GM21360 (cell line): ENCODE measurements at regions not wholly inside any gene's neighbourhood (a gene's known extent, or its start where the extent isn't known, plus 50 kb on each side); places are given as distances from the start of the nearest gene placed in this dataset.

Source experiments
- ATAC-seq: cut with Tn5 transposase; IDR thresholded peaks from one replicate; pipeline ENCODE4 v1.9.1; 2021; ENCODE audit warnings: mild to moderate bottlenecking, moderate library complexity; ENCODE audit not compliant: unreplicated experiment

GRCh38 chr6:37105148-37106050 lies 64.6 kb upstream of the PIM1 start:
- ATAC-seq, result no peak

- ATAC-seq, result no peak
These were observed 63.9 kb upstream of the PIM1 start for GRCh38 chr6:37106051-37106363.

DNA sequence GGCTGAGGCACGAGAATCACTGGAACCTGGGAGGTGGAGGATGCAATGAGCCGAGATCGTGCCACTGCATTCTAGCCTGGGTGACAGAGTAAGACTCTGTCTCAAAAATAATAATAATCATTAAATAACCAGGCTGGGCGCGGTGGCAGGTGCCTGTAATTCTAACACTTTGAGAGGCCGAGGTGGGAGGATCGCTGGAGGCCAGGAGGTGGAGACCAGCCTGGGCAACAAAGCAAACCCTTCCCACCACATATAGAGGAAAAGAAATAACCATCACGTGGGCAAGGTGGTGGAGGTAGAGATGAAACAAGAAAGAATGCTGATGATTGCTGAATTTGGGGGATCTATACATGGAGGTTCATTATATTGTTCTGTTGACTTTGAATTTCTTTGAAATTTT lies 63.4 kb upstream of the PIM1 start:
- no peak for ATAC-seq

DNA sequence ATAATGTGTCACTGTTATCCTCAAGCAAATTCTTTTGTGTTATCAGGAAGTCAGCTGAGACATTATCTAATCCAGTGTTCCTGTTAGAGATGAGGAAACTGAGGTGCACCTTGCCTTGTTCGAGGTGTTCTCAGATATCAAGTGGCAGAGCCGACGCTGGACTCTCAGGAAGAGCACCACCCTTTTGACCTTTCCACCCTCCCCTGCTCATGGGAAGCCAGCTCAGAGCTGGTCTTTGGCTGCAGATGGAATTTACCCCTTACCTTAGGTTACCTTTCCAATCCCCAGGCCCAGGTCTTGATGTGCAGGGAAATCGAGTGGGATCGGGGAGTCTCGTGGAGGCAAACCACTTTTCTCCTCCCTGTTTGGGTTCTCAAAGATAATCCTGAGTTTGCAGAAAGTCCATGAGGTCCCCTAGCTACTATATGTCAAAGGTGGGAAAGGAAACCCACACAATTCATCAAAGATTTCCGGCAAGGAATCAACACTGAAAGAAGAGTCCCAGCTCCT lies 62.9 kb upstream of the PIM1 start:
- ATAC-seq, result no peak

DNA sequence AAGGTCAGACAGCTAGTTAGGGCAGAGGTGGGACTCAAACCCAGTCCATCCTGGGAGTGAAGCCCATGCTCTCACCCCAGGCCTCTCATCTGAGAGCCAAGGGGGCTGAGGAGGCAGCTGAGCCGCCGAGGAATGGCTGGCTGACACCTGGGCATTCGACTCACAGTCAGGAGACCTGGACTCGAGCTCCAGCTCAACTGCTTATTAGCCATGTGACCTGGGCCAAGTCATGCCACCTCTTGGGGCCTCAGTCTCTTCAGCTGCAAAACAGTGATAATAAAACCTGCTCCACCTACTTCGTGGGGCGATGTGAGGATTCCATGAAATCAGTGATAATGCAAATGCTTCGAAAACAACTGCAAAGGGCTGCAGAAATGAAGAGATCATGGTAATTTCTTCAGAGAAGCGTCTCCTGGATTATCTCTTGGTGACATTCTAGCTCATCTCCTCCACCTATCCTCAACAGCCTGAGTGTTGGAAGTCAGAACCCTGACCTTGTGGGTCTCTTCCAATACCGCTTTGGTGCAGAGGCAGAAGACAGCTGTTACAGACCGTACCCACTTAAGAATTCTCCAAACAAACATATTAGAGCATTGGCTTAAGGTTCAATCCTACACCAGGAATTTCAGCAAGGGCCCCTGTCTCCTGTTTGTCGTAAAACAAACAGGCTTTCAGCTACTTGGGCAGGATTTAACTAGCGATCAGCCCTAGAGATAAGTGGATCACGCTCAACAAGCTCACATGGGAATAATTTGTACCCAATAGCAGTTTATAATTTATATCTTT lies 60.0 kb upstream of the PIM1 start:
- ATAC-seq, result no peak

DNA sequence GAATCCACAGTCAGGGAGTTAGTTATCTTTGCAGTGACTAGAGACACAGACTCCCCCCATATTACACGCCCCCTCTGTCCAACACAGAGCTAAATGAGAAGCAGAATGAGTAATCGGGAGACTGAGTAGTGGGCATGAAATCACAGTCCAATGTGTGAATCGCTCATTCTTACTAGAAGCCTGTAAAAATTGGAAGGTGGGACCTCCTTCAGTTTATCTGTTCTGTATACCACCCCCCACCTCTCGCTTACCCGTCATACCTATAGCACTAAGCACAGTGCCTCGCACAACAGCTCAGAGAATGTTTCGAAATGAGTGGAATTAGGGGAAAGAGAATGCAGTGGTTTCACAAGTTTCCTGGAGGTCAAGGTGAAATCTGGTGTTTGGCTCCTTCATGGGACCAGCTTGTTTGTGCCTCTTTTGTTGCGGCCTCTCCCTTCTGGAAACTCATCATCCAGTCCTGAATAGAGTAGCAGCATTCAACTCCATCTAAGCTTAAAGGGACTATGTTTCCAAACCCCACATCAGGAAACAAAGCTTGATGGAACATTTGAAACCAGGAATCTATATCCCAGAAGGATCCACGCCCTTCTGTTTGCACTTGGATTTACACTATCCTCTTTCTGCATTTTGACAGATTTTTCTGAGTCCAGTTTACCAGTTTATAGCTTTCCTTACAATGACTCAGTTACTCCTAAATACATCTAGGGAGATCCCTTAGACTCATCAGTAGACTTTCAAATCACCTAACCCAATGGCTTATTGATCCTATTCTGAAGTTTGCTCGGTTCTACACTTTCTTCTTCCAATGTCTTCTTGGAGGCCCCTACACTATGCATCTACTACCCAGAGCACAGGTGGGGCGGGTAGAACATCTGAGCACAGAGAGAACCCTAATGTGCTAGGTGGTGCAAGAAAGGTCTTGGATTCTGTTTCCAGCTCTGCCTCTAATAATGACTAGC lies 59.2 kb upstream of the PIM1 start:
- ATAC-seq, result peak; percentile 62

GRCh38 chr6:37113976-37114375 lies 56.0 kb upstream of the PIM1 start:
- no peak for ATAC-seq

DNA sequence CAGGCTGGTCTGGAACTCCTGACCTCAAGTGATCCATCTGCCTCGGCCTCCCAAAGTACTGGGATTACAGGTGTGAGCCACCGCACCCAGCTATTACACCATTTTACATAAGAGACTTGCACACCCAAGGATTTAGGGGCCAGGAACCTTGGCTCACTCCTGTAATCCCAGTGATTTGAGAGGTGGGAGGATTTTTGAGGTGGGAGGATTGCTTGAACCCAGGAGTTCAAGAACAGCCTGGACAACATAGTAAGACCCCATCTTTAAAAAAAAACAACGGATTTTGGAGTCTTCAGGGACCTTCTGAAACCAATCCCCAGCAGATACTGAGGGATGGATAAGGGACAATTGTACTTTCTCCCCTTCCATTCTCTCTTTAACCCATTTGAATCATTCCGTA lies 55.3 kb upstream of the PIM1 start:
- no peak for ATAC-seq

DNA sequence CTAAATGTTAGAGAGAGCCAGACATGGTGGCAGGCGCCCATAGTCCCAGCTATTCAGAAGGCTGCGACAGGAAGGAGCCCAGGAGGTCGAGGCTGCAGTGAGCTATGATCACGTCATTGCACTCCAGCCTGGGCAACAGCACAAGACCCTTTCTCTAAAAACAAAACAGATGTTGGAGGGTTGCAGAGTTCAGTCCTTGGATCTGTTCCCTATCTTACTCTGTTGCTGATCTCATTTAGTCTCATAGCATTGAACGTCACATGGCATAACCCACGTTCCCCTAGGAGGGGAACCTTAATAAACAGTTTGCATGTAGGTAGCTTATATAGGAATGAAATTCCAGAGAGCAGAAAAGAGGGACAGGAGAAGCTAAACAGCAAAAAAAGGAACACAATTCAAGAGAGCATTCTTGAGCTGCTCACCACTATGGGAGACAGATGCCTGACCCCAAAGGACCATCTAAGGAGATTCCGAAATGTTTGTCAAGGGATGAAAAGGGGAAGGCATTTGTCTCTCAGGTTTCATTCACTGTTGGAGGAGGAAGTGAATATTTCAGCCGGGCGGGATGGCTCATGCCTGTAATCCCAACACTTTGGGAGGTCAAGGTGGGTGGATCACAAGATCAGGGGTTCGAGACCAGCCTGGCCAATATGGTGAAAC lies 54.6 kb upstream of the PIM1 start:
- ATAC-seq, result no peak

- no peak for ATAC-seq
These were observed 53.6 kb upstream of the PIM1 start for GRCh38 chr6:37116326-37116725.

DNA sequence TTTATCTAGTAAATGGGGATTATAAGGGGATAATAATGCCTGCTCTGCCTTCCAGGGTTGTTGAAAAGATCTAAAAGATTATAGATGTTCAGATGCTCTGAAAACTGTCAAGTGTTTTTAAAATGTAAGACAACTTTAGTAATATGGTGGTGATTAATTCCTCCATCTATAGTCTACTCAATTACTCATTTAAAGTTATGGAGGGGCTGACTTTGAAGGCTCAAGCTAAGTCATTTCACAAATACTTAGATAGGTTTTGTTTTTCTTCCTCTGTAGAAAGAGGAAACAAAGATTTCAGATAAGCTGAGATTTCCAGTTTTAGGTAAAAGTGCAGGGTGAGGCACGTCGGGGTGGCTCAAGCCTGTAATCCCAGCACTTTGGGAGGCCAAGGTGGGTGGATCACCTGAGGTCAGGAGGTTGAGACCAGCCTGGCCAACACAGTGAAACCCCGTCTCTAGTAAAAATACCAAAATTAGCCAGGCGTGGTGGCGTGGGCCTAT lies 50.5 kb upstream of the PIM1 start:
- ATAC-seq, result no peak
